ENCODE measurements at regions not wholly inside any gene's neighbourhood (a gene's known extent, or its start where the extent isn't known, plus 50 kb on each side); places are given as distances from the start of the nearest gene placed in this dataset.

DNA sequence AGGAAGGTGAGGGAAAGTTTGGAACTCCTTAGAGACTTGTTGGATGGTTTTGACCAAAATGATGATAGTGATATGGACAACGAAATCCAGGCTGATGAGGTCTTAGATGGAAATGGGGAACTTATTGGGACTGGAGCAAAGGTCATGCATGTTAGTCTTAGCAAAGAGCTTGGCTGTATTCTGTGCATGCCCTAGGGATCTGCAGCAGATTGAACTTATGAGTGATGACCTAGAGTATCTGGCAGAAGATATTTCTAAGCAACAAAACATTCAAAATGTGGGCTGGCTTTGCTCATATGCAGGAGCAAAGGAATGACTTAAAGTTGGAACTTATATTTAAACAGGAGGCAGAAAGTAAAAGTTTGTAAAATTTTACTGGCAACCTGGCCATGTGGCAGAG, 489.3 kb upstream of the DIPK2B start:
- TF ChIP-seq, protein P1, sequence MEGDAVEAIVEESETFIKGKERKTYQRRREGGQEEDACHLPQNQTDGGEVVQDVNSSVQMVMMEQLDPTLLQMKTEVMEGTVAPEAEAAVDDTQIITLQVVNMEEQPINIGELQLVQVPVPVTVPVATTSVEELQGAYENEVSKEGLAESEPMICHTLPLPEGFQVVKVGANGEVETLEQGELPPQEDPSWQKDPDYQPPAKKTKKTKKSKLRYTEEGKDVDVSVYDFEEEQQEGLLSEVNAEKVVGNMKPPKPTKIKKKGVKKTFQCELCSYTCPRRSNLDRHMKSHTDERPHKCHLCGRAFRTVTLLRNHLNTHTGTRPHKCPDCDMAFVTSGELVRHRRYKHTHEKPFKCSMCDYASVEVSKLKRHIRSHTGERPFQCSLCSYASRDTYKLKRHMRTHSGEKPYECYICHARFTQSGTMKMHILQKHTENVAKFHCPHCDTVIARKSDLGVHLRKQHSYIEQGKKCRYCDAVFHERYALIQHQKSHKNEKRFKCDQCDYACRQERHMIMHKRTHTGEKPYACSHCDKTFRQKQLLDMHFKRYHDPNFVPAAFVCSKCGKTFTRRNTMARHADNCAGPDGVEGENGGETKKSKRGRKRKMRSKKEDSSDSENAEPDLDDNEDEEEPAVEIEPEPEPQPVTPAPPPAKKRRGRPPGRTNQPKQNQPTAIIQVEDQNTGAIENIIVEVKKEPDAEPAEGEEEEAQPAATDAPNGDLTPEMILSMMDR (IDR thresholded peaks at IDR 0.05; ENCODE audit: insufficient read depth, low read length): no peak
- TF ChIP-seq GABPA (IDR thresholded peaks at IDR 0.05; ENCODE audit: low read depth): no peak
- no peak for TF ChIP-seq POLR2AphosphoS5 (IDR thresholded peaks at IDR 0.05; ENCODE audit: low read depth)
- no peak for TF ChIP-seq SPI1 (IDR thresholded peaks at IDR 0.05; ENCODE audit: borderline replicate concordance, low read depth)
- TF ChIP-seq, protein P2, sequence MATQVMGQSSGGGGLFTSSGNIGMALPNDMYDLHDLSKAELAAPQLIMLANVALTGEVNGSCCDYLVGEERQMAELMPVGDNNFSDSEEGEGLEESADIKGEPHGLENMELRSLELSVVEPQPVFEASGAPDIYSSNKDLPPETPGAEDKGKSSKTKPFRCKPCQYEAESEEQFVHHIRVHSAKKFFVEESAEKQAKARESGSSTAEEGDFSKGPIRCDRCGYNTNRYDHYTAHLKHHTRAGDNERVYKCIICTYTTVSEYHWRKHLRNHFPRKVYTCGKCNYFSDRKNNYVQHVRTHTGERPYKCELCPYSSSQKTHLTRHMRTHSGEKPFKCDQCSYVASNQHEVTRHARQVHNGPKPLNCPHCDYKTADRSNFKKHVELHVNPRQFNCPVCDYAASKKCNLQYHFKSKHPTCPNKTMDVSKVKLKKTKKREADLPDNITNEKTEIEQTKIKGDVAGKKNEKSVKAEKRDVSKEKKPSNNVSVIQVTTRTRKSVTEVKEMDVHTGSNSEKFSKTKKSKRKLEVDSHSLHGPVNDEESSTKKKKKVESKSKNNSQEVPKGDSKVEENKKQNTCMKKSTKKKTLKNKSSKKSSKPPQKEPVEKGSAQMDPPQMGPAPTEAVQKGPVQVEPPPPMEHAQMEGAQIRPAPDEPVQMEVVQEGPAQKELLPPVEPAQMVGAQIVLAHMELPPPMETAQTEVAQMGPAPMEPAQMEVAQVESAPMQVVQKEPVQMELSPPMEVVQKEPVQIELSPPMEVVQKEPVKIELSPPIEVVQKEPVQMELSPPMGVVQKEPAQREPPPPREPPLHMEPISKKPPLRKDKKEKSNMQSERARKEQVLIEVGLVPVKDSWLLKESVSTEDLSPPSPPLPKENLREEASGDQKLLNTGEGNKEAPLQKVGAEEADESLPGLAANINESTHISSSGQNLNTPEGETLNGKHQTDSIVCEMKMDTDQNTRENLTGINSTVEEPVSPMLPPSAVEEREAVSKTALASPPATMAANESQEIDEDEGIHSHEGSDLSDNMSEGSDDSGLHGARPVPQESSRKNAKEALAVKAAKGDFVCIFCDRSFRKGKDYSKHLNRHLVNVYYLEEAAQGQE (IDR thresholded peaks at IDR 0.05; ENCODE audit: insufficient replicate concordance, low read depth): no peak
